PC-9 (cell line): ENCODE measurements at regions not wholly inside any gene's neighbourhood (a gene's known extent, or its start where the extent isn't known, plus 50 kb on each side); places are given as distances from the start of the nearest gene placed in this dataset.

Experiments
- BruUV-seq: library from RNA; stranded (reverse); fragments of 400-500 nt; replicated peaks from 2 replicates; lab custom pipeline; 2021; lab: Mats Ljungman, UMichigan
- CTCF ChIA-PET: fragments of 300-600 bp; sonication (Branson Sonifier 250); formaldehyde crosslinking; loops from one replicate; lab custom pipeline; 2022; ENCODE audit warnings: antibody characterized with exemption; lab: Charles Lee
- POLR2A ChIA-PET: fragments of 300-600 bp; sonication (Branson Sonifier 250); formaldehyde crosslinking; loops from one replicate; lab custom pipeline; 2022; ENCODE audit warnings: antibody characterized with exemption; ENCODE audit not compliant: unreplicated experiment; lab: Charles Lee
- DNase-seq, 2 experiments: peaks; one replicate each; pipeline versions ENCODE4 v3.0.0 to v3.0.0-alpha.2; 2015 to 2022; ENCODE audit warnings: mixed read lengths in 1 of 2
- H2AFZ ChIP-seq: fragments of 200-600 bp; sonication (generic); 2 replicates; pipeline ENCODE4 v1.8.1; 2017; ENCODE audit warnings: antibody characterized with exemption
- H3F3A ChIP-seq: fragments of 200-600 bp; sonication (generic); 2 replicates; pipeline ENCODE4 v1.8.1; 2017; ENCODE audit warnings: antibody characterized with exemption, mild to moderate bottlenecking, low read depth; ENCODE audit not compliant: insufficient read depth
- H3K27ac ChIP-seq: fragments of 200-600 bp; sonication (generic); 2 replicates; pipeline ENCODE4 v1.6.1; 2016; ENCODE audit warnings: mixed run types
- H3K27me3 ChIP-seq: fragments of 200-600 bp; sonication (generic); 2 replicates; pipeline ENCODE4 v1.6.1; 2016; ENCODE audit warnings: low read depth, mixed run types; ENCODE audit not compliant: insufficient read depth
- H3K36me3 ChIP-seq: fragments of 200-600 bp; sonication (generic); 2 replicates; pipeline ENCODE4 v1.6.1; 2016; ENCODE audit warnings: low read depth, mixed run types
- H3K4me1 ChIP-seq: fragments of 200-600 bp; sonication (generic); replicated peaks from 2 replicates; pipeline ENCODE4 v1.6.1; 2016; ENCODE audit warnings: mixed run types; ENCODE audit not compliant: insufficient read depth
- H3K4me2 ChIP-seq: fragments of 200-600 bp; sonication (generic); 2 replicates; pipeline ENCODE4 v1.6.1; 2017; ENCODE audit warnings: mixed run types
- H3K4me3 ChIP-seq: fragments of 200-600 bp; sonication (generic); 2 replicates; pipeline ENCODE4 v1.6.1; 2016; ENCODE audit warnings: mixed run types
- H3K79me2 ChIP-seq: fragments of 200-600 bp; sonication (generic); 2 replicates; pipeline ENCODE4 v1.6.1; 2017; ENCODE audit warnings: low read depth, mixed run types
- H3K9me2 ChIP-seq: fragments of 200-600 bp; sonication (generic); 2 replicates; pipeline ENCODE4 v1.8.1; 2017; ENCODE audit warnings: mild to moderate bottlenecking; ENCODE audit not compliant: insufficient read depth
- H3K9me3 ChIP-seq: fragments of 200-600 bp; sonication (generic); 2 replicates; pipeline ENCODE4 v1.8.1; 2016; ENCODE audit warnings: low read depth; ENCODE audit not compliant: insufficient read depth
- H4K20me1 ChIP-seq: fragments of 200-600 bp; sonication (generic); 2 replicates; pipeline ENCODE4 v1.8.1; 2017; ENCODE audit not compliant: insufficient read depth
- EZH2 ChIP-seq: fragments of 200-600 bp; sonication (generic); IDR thresholded peaks from 2 replicates; pipeline ENCODE4 v1.8.0; 2017; ENCODE audit warnings: antibody characterized with exemption, low read depth
- intact Hi-C: fragments of 100-400 bp; cut with micrococcal nuclease; formaldehyde crosslinking; loops from one replicate; pipeline ENCODE4 v1.10.0; 2022; ENCODE audit not compliant: unreplicated experiment
- TF ChIP-seq, protein P1 (sequence below): fragments of 200-600 bp; sonication (generic); conservative IDR thresholded peaks from 2 replicates; pipeline ENCODE4 v1.6.1; 2017; ENCODE audit warnings: mixed run types, antibody characterized with exemption, mild to moderate bottlenecking, moderate library complexity

DNA sequence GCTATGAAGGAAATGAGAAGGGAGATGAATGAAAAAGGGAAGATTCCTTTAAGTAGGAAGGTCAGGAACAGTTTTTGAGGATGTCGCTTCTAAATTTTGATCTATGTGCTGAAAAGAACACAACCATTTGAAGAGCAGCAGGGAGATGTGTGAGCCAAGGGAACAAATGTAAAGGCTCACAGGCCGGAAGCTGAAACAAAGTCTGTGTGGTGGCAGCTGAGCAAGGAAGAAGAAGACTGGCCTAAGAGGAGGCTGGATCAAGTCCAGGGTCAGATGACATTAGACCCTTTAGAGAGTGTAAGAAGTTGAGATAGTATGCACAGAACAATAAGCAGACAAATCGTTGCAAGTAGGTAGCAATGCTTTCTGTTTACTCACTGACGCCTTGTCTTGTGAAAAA, 1631.4 kb upstream of the TENM4 start:
- intact Hi-C loops = no loop called here
- H3K27me3 ChIP-seq = no peaks in the 10 kb centered on the region
- H3K4me2 ChIP-seq = no peak overlapping the region
- no peaks in the 10 kb centered on the region; the same call in 1 of the 2 replicates for H3K9me3 ChIP-seq
- H3K4me1 ChIP-seq = no peaks in the 10 kb centered on the region
- no peak overlapping the region for H2AFZ ChIP-seq
- H3K4me3 ChIP-seq = no peak overlapping the region
- H4K20me1 ChIP-seq = no peaks in the 10 kb centered on the region
- no peak overlapping the region for H3K27ac ChIP-seq
- no peaks in the 10 kb centered on the region for H3K9me2 ChIP-seq
- CTCF ChIA-PET = no interaction called here
- no peaks in the 10 kb centered on the region for H3K36me3 ChIP-seq
- no peak for TF ChIP-seq EZH2
- TF ChIP-seq, protein P1, sequence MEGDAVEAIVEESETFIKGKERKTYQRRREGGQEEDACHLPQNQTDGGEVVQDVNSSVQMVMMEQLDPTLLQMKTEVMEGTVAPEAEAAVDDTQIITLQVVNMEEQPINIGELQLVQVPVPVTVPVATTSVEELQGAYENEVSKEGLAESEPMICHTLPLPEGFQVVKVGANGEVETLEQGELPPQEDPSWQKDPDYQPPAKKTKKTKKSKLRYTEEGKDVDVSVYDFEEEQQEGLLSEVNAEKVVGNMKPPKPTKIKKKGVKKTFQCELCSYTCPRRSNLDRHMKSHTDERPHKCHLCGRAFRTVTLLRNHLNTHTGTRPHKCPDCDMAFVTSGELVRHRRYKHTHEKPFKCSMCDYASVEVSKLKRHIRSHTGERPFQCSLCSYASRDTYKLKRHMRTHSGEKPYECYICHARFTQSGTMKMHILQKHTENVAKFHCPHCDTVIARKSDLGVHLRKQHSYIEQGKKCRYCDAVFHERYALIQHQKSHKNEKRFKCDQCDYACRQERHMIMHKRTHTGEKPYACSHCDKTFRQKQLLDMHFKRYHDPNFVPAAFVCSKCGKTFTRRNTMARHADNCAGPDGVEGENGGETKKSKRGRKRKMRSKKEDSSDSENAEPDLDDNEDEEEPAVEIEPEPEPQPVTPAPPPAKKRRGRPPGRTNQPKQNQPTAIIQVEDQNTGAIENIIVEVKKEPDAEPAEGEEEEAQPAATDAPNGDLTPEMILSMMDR = no peak
- H3F3A ChIP-seq = no peaks in the 10 kb centered on the region
- DNase-seq = no peak
- POLR2A ChIA-PET = no interaction called here
- H3K79me2 ChIP-seq = no peaks in the 10 kb centered on the region
- BruUV-seq = no TSS peak

DNA sequence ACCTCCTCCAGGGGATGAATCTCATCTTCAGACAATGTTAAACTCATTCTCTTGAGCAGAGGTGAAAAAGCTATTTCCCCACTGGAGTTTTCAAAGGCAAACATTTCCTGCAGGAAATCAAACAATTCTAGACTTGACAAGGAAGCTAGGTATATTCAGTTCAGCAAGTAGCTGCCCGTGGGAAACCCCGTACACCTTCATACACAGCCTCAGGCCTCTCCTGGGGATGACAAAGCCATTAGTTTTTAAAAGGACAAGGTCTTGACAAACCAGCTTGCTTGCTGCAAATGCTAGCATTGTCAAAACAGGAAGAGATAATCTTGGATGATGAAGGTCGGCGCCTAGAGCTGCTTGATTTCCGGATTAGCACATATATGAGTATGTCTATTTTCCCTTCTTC, 1630.8 kb upstream of the TENM4 start:
- DNase-seq = no peak
- H2AFZ ChIP-seq = no peak overlapping the region
- intact Hi-C loops = no loop called here
- H3K4me1 ChIP-seq = no peaks in the 10 kb centered on the region
- no peaks in the 10 kb centered on the region for H3K36me3 ChIP-seq
- POLR2A ChIA-PET = no interaction called here
- no peaks in the 10 kb centered on the region for H3K9me2 ChIP-seq
- BruUV-seq = no TSS peak
- TF ChIP-seq, protein P1 = no peak
- no peak for TF ChIP-seq EZH2
- H3K79me2 ChIP-seq = no peaks in the 10 kb centered on the region
- H3K4me3 ChIP-seq = no peak overlapping the region
- no peaks in the 10 kb centered on the region for H3F3A ChIP-seq
- no peaks in the 10 kb centered on the region for H4K20me1 ChIP-seq
- CTCF ChIA-PET = no interaction called here
- no peak overlapping the region for H3K27ac ChIP-seq
- no peaks in the 10 kb centered on the region for H3K27me3 ChIP-seq
- no peak overlapping the region for H3K4me2 ChIP-seq
- no peaks in the 10 kb centered on the region; the same call in 1 of the 2 replicates for H3K9me3 ChIP-seq

DNA sequence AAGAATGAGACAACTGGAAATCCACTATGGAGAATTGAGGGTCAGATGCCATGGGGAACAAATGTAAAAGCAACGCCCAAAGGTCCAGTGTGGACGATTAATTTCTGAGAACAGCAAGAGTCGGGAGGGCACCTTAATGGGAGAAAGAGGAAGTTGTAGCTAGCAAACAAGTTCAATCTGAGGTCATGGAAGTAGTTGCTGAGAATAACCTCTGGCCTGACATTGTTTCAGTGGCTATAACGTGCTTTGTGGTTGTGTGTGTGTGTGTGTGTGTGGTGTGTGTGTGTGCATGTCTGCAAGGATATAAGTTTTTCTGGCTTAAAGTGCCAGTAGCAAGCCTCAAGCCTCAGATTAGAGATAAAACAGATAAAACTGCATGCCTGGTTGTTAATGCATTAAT, 1630.1 kb upstream of the TENM4 start:
- no peak overlapping the region for H3K27ac ChIP-seq
- POLR2A ChIA-PET = no interaction called here
- H3K4me3 ChIP-seq = no peak overlapping the region
- H3F3A ChIP-seq = no peaks in the 10 kb centered on the region
- H4K20me1 ChIP-seq = no peaks in the 10 kb centered on the region
- H3K4me1 ChIP-seq = no peaks in the 10 kb centered on the region
- CTCF ChIA-PET = no interaction called here
- no peak overlapping the region for H2AFZ ChIP-seq
- H3K36me3 ChIP-seq = no peaks in the 10 kb centered on the region
- no peaks in the 10 kb centered on the region; the same call in 1 of the 2 replicates for H3K9me3 ChIP-seq
- H3K9me2 ChIP-seq = no peaks in the 10 kb centered on the region
- H3K79me2 ChIP-seq = no peaks in the 10 kb centered on the region
- DNase-seq = no peak
- no peak overlapping the region for H3K4me2 ChIP-seq
- no peaks in the 10 kb centered on the region for H3K27me3 ChIP-seq
- TF ChIP-seq, protein P1 = no peak
- TF ChIP-seq EZH2 = no peak
- intact Hi-C loops = no loop called here
- BruUV-seq = no TSS peak
